ENCODE measurements at regions not wholly inside any gene's neighbourhood (a gene's known extent, or its start where the extent isn't known, plus 50 kb on each side); places are given as distances from the start of the nearest gene placed in this dataset.

GRCh38 chr3:8327739-8328138 is 173.9 kb upstream of the LMCD1 start:
- no peak for TF ChIP-seq CTCF (conservative IDR thresholded peaks at IDR 0.05 in 1 of 2, IDR thresholded peaks at IDR 0.05 in 1 of 2; ENCODE audit: low read depth in 1 of 2, low read length in 2 of 2)
- no peak for TF ChIP-seq EZH2 (IDR thresholded peaks at IDR 0.05; ENCODE audit: low read length, missing control alignments)
